Esophagus squamous epithelium (tissue), 4 donors: ENCODE measurements at regions not wholly inside any gene's neighbourhood (a gene's known extent, or its start where the extent isn't known, plus 50 kb on each side); places are given as distances from the start of the nearest gene placed in this dataset.

Source experiments
- CTCF ChIP-seq, 6 experiments: fragments of 450-650 bp in 4 of 6; fragments of 200-600 bp in 2 of 6; sonication (generic) in 2 of 6; IDR thresholded peaks; one replicate each; pipeline ENCODE4 v1.5.1; 2016 to 2019; ENCODE audit warnings: antibody characterized with exemption in 6 of 6, mild to moderate bottlenecking in 4 of 6, moderate library complexity in 4 of 6
- POLR2A ChIP-seq, 4 donors: fragments of 450-650 bp; IDR thresholded peaks; one replicate each; pipeline ENCODE4 v1.6.1; 2017; ENCODE audit warnings: antibody characterized with exemption in 4 of 4, mild to moderate bottlenecking in 4 of 4, moderate library complexity in 3 of 4

GRCh38 chr20:56934888-56935287, 305.8 kb downstream of the TFAP2C start:
- TF ChIP-seq CTCF (IDR thresholded peaks at IDR 0.05) (no peak), POLR2A (IDR thresholded peaks at IDR 0.05) (no peak)
